Spleen (tissue), 11 donors: ENCODE measurements at regions not wholly inside any gene's neighbourhood (a gene's known extent, or its start where the extent isn't known, plus 50 kb on each side); places are given as distances from the start of the nearest gene placed in this dataset.

Experiments used
- DNase-seq: peaks from one replicate; pipeline ENCODE4 v3.0.0-alpha.2; 2020
- H3K27ac ChIP-seq, 8 donors: fragments of 200-600 bp; sonication (generic) in 7 of 8; 1 replicate in 4 of 8; 2 replicates in 4 of 8; pipeline versions ENCODE4 v1.5.0 to v1.8.0; 2016 to 2021; ENCODE audit warnings: inconsistent platforms in 4 of 8, mild to moderate bottlenecking in 4 of 8, moderate library complexity in 1 of 8
- H3K27me3 ChIP-seq, 7 donors: fragments of 200-600 bp; sonication (generic) in 6 of 7; replicated peaks in 1 of 7; 1 replicate in 4 of 7; 2 replicates in 3 of 7; pipeline versions ENCODE4 v1.5.0 to v1.8.0; 2016 to 2021; ENCODE audit warnings: inconsistent platforms in 3 of 7, mild to moderate bottlenecking in 1 of 7
- H3K36me3 ChIP-seq, 6 donors: fragments of 200-600 bp; sonication (generic) in 5 of 6; 1 replicate in 4 of 6; 2 replicates in 2 of 6; pipeline versions ENCODE4 v1.5.0 to v1.8.0; 2016 to 2021; ENCODE audit warnings: inconsistent platforms in 2 of 6
- H3K4me1 ChIP-seq, 6 donors: fragments of 200-600 bp; sonication (generic) in 5 of 6; 1 replicate in 3 of 6; 2 replicates in 3 of 6; pipeline versions ENCODE4 v1.5.0 to v1.8.0; 2016 to 2021; ENCODE audit warnings: inconsistent platforms in 3 of 6
- H3K4me3 ChIP-seq, 8 donors: fragments of 200-600 bp; sonication (generic) in 7 of 8; 1 replicate in 4 of 8; 2 replicates in 4 of 8; pipeline versions ENCODE4 v1.5.0 to v1.8.0; 2016 to 2021; ENCODE audit warnings: inconsistent platforms in 4 of 8, mild to moderate bottlenecking in 4 of 8, moderate library complexity in 2 of 8
- H3K9me3 ChIP-seq, 8 donors: fragments of 200-600 bp; sonication (generic) in 7 of 8; 1 replicate in 4 of 8; 2 replicates in 4 of 8; pipeline versions ENCODE4 v1.5.0 to v1.8.0; 2016 to 2021; ENCODE audit warnings: inconsistent platforms in 4 of 8
- CTCF ChIP-seq, 11 experiments: fragments of 200-600 bp in 7 of 11; fragments of 450-650 bp in 4 of 11; sonication (generic) in 4 of 11; IDR thresholded peaks in 8 of 11; conservative IDR thresholded peaks in 3 of 11; 1 replicate in 7 of 11; 2 replicates in 4 of 11; pipeline versions ENCODE4 v1.4.0 to v1.8.0; 2016 to 2021; ENCODE audit warnings: antibody characterized with exemption in 11 of 11, inconsistent platforms in 4 of 11, mild to moderate bottlenecking in 1 of 11
- POLR2A ChIP-seq, 3 donors: fragments of 450-650 bp; IDR thresholded peaks; one replicate each; pipeline ENCODE4 v1.5.1; 2017; ENCODE audit warnings: antibody characterized with exemption in 3 of 3, mild to moderate bottlenecking in 1 of 3
- POLR2AphosphoS5 ChIP-seq, 3 donors: sonication (generic); formaldehyde crosslinking; IDR thresholded peaks; one replicate each; pipeline ENCODE4 v1.5.1; 2017; ENCODE audit warnings: antibody characterized with exemption in 3 of 3
- WGBS, 5 donors: extraction: QIAGEN DNeasy Blood & Tissue Kit in 3 of 5; methylation state at CpG; one replicate each; pipeline versions ENCODE4 v1.1.5 to v1.1.7; 2013 to 2018; 5-methylcytosine and 5-hydroxymethylcytosine counted together
- intact Hi-C: fragments of 100-400 bp; cut with DNase I; formaldehyde crosslinking; loops from one replicate; pipeline ENCODE4 v1.15.0; 2023; ENCODE audit warnings: low total_unique reads
- donor health status: healthy with polysubstance abuse.
- donor health status: DM: no; HTN: no; CAD: no; lungs with moderate emphysema.
- donor health status: DM: no; HTN: no; CAD: no.
- donor health status: Bipolar disorder and iron deficiency.
- donor health status: healthy.
- donor health status: DM: no; HTN: no; CAD: no.
- donor health status: DM: yes; HTN: yes; CAD: no.

GRCh38 chr5:111983459-111983858 is 226.5 kb upstream of the NREP start:
- no peak overlapping the region for H3K4me3 ChIP-seq
- DNase-seq: no peak
- H3K27ac ChIP-seq: no peak overlapping the region
- TF ChIP-seq CTCF (IDR thresholded peaks at IDR 0.05 in 8 of 11, conservative IDR thresholded peaks at IDR 0.05 in 3 of 11): no peak
- TF ChIP-seq POLR2AphosphoS5 (IDR thresholded peaks at IDR 0.05): no peak
- no peak for TF ChIP-seq POLR2A (IDR thresholded peaks at IDR 0.05)
- intact Hi-C loops: no loop called here
- H3K27me3 ChIP-seq: no peaks in the 10 kb centered on the region
- peaks cover 0 to 5% (median 0%) of the 10 kb centered on the region in 8 donors for H3K9me3 ChIP-seq
- no peaks in the 10 kb centered on the region for H3K4me1 ChIP-seq
- 41 to 84% (median 56%) methylated on average over 1 of the region's 1 CpG for WGBS, 5 donors
- H3K36me3 ChIP-seq: no peaks in the 10 kb centered on the region

- Histone ChIP-seq H3K4me3 (no peak overlapping the region), H3K27ac (no peak overlapping the region), H3K27me3 (no peaks in the 10 kb centered on the region), H3K36me3 (no peaks in the 10 kb centered on the region), H3K9me3 (no peaks in the 10 kb centered on the region), H3K4me1 (no peaks in the 10 kb centered on the region)
- no peak for DNase-seq
- intact Hi-C loops: no loop called here
- TF ChIP-seq CTCF (IDR thresholded peaks at IDR 0.05 in 8 of 11, conservative IDR thresholded peaks at IDR 0.05 in 3 of 11) (no peak), POLR2A (IDR thresholded peaks at IDR 0.05) (no peak), POLR2AphosphoS5 (IDR thresholded peaks at IDR 0.05) (no peak)
- WGBS, 5 donors: 80 to 91% (median 86%) methylated on average over 2 of the region's 2 CpGs
These were observed 220.4 kb upstream of the NREP start for GRCh38 chr5:111977436-111977829.

- H3K27me3 ChIP-seq: no peaks in the 10 kb centered on the region
- no peak for DNase-seq
- no peak overlapping the region for H3K4me3 ChIP-seq
- H3K27ac ChIP-seq: no peak overlapping the region
- H3K36me3 ChIP-seq: no peaks in the 10 kb centered on the region
- 70 to 90% (median 80%) methylated on average over 2 of the region's 2 CpGs for WGBS, 5 donors
- H3K4me1 ChIP-seq: no peaks in the 10 kb centered on the region
- H3K9me3 ChIP-seq: no peaks in the 10 kb centered on the region
- intact Hi-C loops: no loop called here
- TF ChIP-seq CTCF (IDR thresholded peaks at IDR 0.05 in 8 of 11, conservative IDR thresholded peaks at IDR 0.05 in 3 of 11) (no peak), POLR2A (IDR thresholded peaks at IDR 0.05) (no peak), POLR2AphosphoS5 (IDR thresholded peaks at IDR 0.05) (no peak)
These were observed 219.9 kb upstream of the NREP start for GRCh38 chr5:111976705-111977435.

GRCh38 chr5:111975133-111975532 is 218.1 kb upstream of the NREP start:
- no peak overlapping the region for H3K27ac ChIP-seq
- H3K9me3 ChIP-seq: no peaks in the 10 kb centered on the region
- DNase-seq: no peak
- 60 to 79% (median 75%) methylated on average over 5 of the region's 5 CpGs for WGBS, 5 donors
- no peak for TF ChIP-seq CTCF (IDR thresholded peaks at IDR 0.05 in 8 of 11, conservative IDR thresholded peaks at IDR 0.05 in 3 of 11)
- no peak for TF ChIP-seq POLR2A (IDR thresholded peaks at IDR 0.05)
- TF ChIP-seq POLR2AphosphoS5 (IDR thresholded peaks at IDR 0.05): no peak
- H3K36me3 ChIP-seq: no peaks in the 10 kb centered on the region
- H3K4me3 ChIP-seq: no peak overlapping the region
- intact Hi-C loops: no loop called here
- H3K4me1 ChIP-seq: no peaks in the 10 kb centered on the region
- H3K27me3 ChIP-seq: no peaks in the 10 kb centered on the region
